ENCODE measurements at regions not wholly inside any gene's neighbourhood (a gene's known extent, or its start where the extent isn't known, plus 50 kb on each side); places are given as distances from the start of the nearest gene placed in this dataset.

- no peak for DNase-seq (ENCODE audit: low read depth in 2 of 2)
These were observed 117.5 kb upstream of the PCSK2 start for GRCh38 chr20:17109307-17109706.

- DNase-seq (ENCODE audit: low read depth in 2 of 2), result no peak
These were observed 98.6 kb upstream of the PCSK2 start for GRCh38 chr20:17128206-17128605.

DNA sequence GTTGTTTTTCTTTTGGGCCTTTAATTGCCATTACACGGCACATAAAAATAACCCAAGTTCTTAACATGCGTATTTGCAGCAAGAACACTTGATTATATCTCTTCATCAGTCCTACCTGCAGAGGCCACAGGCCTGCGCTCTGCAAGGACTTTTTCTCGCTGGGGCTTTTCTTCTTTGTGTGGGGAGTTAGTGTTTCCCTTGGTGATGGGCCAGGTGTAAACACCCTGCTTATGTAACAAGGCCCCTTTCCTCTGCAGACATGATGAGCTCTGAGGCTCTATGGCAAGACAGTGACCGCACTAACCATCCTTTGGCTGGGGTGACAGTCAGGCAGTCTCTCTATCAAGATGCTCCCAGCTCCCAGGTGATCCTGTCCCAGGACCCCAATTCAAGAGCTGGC lies 97.8 kb upstream of the PCSK2 start:
- DNase-seq (ENCODE audit: low read depth in 2 of 2), result no peak

GRCh38 chr20:17137692-17138091 lies 89.1 kb upstream of the PCSK2 start:
- DNase-seq (ENCODE audit: low read depth in 2 of 2), result no peak

- no peak for DNase-seq (ENCODE audit: low read depth in 2 of 2)
These were observed 88.6 kb upstream of the PCSK2 start for GRCh38 chr20:17138237-17138636.

DNA sequence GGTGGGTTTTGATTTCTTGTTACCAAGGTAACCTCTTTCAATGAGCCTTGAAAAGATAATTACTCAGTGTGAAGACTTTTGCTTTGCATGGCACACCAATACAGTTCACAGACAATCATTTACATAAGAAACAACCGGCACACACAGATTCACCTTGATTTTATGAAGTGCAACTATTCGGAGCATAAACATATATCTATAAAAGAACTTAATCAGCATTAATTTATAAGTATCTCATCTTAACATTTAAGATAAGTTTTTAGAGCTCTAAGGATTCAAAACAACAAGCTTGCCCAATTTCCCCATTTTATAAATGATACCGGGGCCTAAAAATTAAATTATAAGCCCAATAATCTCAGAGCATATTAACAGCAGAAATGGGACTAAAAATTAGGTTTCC lies 85.9 kb upstream of the PCSK2 start:
- no peak for DNase-seq (ENCODE audit: low read depth in 2 of 2)

GRCh38 chr20:17141568-17141967 lies 85.3 kb upstream of the PCSK2 start:
- DNase-seq (ENCODE audit: low read depth in 2 of 2), result no peak

DNA sequence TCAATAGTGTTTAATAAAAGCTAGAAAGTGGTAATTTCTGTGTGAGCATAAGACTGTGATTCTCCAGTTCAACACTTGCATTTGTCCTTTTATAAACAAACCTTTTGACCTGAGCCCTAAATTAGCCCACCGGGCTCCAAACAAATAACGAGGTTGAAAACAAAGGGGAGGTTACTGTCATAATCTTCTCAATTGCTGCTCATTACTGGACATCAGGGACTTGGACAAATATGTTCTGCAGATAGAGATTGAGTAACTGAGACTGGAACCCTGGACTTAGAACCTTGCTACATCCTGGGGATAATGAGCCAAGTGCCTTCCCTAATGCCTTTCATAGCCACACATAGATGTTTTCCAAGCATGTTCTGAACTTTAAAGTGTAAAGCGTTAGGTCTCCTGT lies 84.2 kb upstream of the PCSK2 start:
- no peak for DNase-seq (ENCODE audit: low read depth in 2 of 2)

GRCh38 chr20:17150858-17151257 lies 76.0 kb upstream of the PCSK2 start:
- DNase-seq (ENCODE audit: low read depth in 2 of 2), result no peak

GRCh38 chr20:17155401-17155800 lies 71.4 kb upstream of the PCSK2 start:
- DNase-seq (ENCODE audit: low read depth in 2 of 2), result no peak

DNA sequence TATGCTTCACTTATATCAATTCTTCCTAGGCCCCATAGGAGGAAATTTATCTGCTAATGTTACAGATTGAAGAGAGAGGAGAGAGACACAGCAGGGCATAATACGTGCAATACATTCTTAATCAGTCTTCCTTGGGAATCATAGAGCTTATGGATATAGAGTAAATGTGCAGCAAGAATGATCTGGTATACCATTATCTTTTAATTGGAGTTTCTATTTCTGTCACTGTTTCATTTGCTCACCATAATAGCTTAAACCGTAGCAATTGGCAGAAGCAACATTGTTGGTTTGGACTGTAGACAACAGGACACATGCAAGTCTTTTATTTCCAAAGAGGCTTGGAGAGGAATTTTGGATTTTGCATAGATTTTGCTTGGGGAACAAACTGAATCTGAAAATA lies 68.1 kb upstream of the PCSK2 start:
- DNase-seq (ENCODE audit: low read depth in 2 of 2), result no peak

GRCh38 chr20:17161673-17162481 lies 65.0 kb upstream of the PCSK2 start:
- DNase-seq (ENCODE audit: low read depth in 2 of 2), result no peak

DNA sequence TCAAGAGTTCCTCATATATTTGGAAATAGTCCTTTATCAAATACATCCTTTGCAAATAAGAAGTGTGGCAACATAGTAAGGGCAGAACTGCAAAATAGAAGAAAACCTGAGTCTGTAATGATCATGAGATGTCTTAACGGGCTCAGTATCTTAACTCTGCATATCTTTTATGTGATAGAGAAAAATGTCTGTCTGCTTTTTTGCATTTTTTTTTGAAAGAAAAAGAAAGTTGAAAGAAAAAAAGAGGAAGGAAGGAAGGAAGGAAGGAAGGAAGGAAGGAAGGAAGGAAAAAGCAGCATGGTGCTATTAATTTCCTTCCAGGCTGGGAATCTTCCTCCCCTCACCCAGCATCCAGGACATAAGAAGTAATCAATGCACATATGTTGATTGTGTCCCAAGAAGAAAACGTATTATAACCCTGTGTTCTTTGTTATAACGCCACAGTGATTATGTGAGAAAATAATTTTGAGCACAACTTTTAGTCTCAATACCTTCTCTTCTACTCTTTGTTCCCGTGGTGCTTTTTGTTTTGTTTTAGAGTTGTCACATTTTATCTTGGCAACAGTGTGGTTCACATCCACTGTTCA lies 58.7 kb upstream of the PCSK2 start:
- no peak for DNase-seq (ENCODE audit: low read depth in 2 of 2)

- no peak for DNase-seq (ENCODE audit: low read depth in 2 of 2)
These were observed 57.2 kb upstream of the PCSK2 start for GRCh38 chr20:17169585-17170136.

DNA sequence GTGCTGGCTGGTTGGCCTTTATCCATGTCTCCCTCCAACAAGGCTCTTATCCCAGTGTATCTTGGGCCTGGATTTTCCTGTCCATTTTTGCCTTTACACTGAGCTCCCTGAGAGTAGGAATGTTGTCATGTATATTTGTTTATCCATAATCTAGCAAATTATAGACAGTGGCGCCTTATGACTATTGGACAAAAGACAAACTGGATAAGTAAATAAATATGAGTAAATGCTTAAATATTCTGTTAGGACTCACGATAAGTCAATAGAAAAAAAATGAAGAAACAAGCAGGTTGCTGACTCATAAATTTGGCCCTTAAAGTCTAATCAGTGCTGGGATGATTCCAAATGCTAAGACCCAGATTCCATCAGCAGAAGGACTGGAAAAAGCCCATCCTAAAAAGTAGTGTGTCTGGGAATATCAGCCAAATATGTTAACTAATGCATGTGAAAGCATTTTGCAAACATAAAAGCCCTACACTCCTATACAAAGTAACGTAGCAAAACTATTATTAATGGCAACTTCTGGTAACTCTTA lies 55.0 kb upstream of the PCSK2 start:
- DNase-seq (ENCODE audit: low read depth in 2 of 2), result no peak

- DNase-seq (ENCODE audit: low read depth in 2 of 2), result no peak
These were observed 53.9 kb upstream of the PCSK2 start for GRCh38 chr20:17172836-17173516.
